Raji (cell line): ENCODE measurements at regions not wholly inside any gene's neighbourhood (a gene's known extent, or its start where the extent isn't known, plus 50 kb on each side); places are given as distances from the start of the nearest gene placed in this dataset.

Experiments
- POLR2A ChIP-seq: IDR thresholded peaks from 2 replicates; pipeline ENCODE4 v1.6.1; 2011; ENCODE audit warnings: low read depth, low read length, control low read depth; ENCODE audit not compliant: insufficient read depth

DNA sequence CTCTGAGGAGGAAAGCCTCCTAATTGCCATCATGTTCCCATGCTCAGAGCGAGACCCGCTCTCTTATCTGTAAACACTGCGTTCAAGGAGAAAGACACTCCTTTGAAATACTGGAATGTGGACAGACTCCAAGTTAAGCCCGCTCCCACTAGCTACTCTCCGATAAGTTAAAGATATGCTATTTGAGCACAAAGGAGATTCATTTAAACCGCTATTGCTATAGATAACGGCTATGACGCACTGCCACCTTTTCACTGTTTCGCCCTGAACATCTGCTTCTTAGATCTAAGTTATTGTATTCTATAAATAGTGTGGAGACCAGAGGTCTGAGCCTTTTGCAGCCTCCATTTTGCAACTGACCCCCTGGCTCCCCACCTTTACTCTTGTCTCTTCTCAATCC, 82.3 kb downstream of the GPX5 start:
- TF ChIP-seq POLR2A = no peak

DNA sequence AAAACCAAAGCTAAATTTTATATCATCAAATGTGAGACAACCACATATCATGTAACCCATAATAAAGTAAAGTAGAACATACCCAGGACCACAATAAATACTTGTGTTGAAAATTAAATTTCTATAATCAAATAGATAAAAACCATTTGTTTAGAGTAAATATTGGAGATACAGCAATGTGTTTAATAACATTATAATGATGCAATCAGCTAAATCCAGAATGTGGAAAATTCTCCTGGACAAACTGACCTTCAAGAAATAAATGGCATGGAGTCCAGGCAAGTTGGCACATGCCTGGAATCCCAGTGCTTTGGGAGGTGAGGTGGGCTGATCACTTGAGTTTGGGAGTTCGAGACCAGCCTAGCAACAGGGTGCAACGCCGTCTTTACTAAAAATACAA, 84.0 kb downstream of the GPX5 start:
- TF ChIP-seq POLR2A = no peak

DNA sequence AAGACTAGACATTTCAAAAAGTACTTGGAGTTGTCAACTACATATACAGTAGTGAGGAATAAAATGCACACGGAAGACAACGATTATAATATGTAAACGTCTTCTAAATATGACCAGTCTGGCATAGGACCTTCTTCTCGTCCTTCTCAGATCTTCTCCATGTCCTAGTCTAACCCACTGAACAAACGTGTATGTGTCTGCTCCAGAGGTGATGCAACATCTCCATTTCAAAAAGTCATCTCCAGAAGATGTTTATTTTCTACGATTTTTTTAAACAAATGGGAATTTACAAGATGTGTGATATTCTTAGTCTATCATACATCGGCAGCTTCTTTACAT, 89.9 kb downstream of the GPX5 start:
- TF ChIP-seq POLR2A = no peak

DNA sequence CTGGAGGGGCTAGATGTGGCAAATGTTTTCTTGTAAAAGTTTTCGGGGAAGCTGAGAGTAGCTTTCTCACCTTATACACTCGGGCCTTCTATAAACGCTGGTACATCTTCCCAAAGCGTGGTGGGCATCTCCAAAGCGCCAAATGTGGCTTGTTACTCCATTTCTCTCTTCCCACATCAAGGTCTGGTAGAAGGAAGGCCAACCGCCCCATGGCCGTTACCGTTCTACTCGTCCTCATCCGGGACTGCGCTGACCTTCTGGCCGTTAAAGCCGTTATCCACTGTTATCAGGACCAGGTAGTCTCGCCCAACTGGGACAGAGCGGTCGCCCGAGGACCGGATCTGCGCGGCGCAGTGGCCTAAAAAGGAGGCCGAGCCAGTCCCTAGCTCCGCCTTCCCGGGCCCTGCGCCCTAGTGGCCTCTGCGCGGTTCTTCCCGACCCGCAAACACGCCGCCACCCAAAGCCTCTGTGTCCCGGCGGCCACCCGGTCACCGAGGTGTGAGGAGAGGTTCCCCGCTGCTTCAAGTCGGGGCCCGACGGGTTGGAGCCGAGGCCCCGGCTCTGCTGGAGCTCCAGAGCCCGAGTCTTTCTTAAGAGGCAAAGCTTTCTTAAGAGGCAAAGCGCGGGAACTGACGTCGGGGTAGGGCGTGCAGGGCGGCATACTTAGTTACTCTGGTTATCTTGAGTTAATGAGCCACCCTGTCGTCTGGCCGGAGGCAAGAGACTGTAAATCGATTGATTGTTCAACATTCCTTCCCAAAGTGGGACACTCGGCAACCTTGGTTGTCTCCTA, 90.5 kb downstream of the GPX5 start:
- no peak for TF ChIP-seq POLR2A

DNA sequence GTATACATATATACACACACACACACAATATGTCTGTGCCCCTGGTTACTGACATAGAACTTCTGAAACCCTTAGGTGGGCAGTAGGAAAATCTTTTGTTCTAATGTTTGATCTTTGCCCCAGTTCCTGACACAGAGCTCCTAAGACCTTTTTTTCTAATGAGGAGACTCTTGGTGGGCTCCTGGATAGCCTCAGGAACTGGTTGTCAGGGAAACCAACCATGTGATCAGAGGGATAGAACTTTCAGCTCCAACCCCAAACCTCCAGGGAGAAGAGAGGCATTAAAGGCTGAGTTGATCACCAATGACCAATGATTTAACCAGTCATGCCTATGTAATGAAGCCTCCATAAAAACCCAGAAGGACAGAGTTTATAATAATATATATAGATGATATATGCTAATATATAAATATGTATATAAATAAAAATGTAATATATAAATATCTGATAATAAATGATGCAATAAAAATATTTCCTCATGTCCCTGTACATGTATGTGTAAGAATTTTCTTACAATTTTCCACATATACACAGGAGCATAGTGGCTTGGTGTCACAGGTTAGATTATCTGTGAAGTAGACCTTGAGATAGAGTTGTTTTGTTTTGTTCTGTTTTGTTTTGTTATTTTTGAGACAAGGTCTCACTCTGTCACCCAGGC, 93.3 kb downstream of the GPX5 start:
- TF ChIP-seq POLR2A = no peak

DNA sequence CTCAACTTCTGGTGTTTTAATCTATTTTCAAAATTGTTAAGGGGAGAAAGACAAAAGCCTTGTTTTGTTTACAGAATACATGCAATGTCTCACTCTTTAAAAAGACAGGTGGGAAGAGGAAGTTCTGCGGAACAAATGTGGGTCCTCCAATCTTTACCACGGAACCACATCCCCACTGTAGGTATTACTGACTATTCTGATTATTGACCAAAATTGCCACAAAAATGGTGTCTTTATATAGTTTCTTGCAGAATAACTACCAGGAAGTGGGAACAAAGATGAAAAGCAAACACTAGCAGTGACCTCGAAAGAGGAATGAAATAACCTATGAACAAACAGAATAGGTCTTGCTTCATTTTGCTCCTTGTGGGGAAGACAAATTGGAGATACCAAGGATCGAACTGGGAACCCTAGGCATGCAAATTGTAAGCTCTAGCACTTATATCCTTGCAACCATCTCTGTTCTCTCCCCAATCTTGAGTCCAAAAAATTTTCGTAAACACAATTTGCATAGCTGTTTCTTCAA, 106.7 kb downstream of the GPX5 start:
- no peak for TF ChIP-seq POLR2A

DNA sequence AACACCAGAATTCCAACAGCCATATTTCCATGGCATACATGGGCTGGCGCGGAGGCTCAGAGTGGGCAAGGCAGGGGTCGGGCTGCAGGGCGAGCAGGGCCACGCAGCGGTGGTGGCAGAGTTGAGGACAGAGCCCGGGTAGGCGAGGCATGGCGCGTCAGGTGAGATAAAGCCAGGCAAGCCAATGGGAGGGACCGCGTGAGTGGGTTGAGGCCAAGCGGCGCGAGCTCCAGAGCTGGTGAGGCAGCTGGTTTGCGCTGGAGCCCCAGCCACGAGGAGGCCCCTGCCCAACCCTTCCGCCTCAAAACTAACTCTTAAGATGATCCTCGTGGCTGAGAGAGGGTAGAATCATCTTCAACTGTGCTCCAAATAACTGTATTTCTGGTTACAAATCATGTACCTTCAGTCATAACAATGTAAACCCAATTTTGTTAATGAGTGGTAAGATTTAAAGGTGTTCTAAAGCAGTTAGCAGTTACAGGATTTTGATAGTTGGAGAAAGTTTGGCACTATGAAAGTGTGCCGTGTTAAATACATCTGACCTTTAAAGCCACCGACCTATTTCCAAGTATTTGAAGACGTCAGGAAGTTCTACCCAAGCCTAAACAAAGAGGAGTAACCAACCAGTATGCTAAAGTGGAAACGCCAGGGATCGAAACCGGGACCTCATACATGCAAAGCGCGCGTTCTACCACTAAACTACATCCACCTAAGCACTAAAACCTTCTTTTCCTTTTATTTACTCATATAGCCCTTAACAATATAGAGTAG, 107.9 kb downstream of the GPX5 start:
- TF ChIP-seq POLR2A = no peak

DNA sequence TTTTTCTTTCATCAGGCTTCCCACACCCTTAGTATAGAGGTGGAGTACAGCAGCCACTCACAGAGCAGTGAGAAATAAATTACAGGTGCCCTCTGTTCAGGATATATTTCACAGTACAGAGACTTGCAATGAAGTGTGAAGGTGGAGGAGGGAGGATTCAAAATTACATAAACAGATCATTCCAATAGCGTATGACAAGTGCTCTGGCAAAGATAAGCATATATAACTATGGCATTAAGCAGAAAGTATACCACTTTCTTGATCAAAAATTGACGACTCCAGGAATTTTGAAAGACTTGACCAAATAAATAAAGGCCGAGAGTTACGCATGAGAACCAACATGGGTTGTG, 108.7 kb downstream of the GPX5 start:
- no peak for TF ChIP-seq POLR2A

DNA sequence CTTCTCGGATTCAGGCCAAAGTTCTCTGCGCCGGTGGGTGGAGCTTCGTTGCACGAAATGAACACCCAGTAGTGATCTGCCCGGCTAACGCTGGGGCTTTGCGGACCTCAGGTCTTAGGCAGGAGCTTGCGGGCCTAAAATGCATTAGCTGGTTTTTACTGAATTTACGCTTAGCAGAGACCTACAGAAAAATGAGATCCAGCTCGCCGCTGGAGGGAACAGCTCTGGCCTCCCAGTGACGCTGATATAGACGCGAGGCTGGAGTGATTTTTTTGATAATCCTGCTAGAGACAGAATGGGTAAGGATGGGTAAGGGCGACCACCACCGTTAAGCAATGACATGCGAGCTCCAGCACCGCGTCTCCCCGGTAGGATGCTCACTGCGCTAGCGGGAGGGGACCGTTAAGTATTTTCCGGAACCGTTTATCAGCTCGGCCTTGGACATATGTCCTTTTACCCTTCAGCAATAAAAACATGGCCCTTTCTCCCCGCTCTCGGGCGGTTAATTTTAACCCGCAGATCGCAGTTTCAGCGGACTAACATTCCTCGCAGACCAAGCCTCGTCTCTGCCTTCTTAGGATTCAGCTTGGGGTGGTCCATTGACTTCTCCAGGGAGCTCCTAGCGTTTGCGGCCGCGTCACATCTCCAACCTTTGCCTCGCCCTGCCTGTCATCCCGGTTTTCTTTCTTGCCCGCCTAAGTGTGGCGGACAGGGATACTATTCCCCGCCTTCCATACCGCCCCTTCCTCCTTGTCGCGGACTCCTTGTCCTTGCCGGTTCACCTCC, 109.3 kb downstream of the GPX5 start:
- TF ChIP-seq POLR2A = no peak

DNA sequence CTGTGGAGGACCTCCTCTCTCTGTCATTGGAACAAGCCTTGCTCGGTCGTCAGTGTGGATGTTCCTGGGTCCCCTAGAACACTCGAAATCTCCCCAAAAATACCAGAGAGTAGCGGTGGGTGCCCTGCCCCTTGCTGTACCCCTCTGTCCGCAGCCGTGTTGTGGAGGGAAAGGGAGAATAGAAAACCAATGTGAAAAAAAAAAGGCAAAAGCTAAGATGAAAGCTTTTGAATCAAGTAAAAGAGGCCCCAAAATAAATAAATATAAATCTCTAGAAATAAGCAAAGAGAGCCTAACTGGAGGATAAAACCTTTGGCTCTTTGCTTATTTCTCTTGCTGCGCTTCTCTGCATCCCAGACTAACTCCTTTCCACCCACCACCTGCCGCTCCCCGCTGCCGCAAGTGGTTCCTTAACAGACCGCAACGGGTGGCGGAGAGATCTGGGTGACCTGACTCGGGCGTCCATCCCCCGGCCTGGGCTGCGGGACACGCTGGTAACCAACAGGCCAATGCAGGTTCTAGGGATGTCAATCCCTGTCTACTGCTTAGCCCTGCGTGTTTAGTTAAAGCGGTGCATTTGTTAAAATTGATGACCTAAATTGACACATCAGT, 110.0 kb downstream of the GPX5 start:
- TF ChIP-seq POLR2A = no peak

DNA sequence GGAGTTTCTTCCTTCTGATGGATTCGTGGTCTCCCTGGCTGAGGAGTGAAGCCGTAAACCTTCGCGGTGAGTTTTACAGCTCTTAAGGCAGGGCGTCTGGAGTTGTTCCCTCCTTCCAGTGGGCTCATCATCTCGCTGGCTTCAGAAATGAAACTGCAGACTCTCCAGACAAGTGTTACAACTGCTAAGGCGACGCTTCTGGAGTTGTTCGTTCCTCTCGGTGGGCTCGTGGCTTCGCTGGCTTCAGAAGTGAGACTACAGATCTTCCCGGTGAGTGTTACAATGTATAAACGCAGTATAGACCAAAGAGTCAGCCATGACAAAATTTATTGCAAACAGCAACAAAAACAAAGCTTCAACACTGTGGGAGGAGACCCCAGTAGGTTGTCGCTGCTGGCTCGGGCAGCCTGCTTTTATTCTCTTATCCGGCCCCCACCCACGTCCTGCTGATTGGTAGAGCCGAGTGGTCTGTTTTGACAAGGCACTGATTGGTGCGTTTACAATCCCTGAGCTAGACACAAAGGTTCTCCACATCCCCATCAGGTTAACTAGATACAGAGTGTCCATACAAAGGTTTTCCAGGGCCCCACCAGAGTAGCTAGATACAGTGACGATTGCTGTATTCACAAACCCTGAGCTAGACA, 113.2 kb downstream of the GPX5 start:
- TF ChIP-seq POLR2A = no peak

DNA sequence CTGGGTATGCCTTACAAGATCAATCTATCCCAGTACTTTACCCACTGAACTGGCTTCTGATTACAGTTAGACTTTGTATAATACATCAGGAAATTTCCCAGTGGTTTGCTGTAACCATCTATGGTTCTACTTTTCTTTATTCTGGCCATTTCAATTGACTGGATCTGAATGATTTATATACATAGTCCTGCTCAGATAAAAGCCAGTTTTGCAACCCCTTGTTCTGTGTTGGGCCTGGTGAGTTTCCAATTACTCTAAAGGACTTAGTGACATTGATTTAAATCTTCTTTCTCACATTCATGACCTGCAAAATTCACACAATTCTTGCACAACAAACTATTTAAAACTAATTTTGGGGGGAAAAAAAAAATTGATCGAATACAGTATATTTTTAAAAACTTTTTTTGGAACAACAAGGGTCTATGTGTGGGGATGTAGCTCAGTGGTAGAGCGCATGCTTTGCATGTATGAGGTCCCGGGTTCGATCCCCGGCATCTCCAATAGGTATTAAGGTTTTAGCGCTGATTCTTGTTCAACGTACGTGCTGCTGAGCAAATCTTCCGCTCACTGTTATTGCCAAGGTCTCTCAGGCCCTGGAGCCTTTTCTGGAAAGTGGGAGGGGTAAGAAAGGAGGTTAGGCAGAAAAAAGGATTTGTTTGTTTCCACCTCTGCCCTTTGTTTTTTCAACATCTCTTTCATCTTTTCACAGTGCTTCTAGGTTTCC, 117.5 kb downstream of the GPX5 start:
- no peak for TF ChIP-seq POLR2A

DNA sequence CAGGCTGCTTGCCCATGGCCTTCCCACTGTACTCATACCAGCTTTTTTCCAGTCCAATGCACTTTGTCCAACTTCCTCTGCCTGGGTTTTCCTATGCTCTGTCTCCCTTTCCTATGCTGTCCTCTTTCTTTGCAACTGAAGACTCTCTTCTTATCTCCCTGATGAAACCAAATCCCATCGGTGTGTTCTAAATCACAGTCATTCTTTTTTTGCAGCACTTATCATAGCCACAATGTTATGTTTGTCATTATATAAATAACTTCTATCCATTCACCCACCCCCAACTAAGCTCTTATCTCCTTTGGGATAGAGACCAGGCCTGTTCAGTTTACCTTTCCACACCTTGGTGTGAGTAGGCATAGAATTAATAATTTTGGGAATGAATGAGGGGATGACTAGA, 121.0 kb downstream of the GPX5 start:
- TF ChIP-seq POLR2A = no peak
